ENCODE measurements at regions not wholly inside any gene's neighbourhood (a gene's known extent, or its start where the extent isn't known, plus 50 kb on each side); places are given as distances from the start of the nearest gene placed in this dataset.

DNA sequence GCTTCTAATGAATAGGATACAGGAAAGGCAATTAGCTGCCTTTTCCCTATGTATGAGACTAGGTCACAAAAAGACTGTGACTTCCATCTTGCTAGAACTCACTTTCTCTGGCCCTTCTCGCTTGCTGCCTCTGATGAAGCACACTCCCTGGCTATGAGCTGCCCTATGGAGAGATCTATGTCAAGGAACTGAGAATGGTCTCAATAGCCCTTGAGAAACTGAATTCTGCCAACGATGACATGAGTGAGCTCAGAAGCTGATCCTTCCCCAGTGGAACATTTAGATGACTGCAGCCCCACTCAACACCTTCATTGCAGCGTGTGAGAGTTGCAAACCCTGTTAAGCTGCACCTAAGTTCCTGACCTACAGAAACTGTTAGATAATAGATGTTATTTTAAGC, 309.8 kb downstream of the COG6 start:
- POLR2A ChIA-PET = no interaction called here

GRCh38 chr13:39967199-39967959, 311.9 kb downstream of the COG6 start:
- CTCF ChIA-PET = interaction anchor here (2.8 kb wide), 1 partner anchor 25 kb away, joined by 12 read pairs; no protein-coding TSS in a partner anchor

More for the DNA sequence above, 309.8 kb downstream of the COG6 start:
- H3K9me3 Mint-ChIP-seq (ENCODE audit: insufficient read depth) = peaks cover 4% of the 10 kb centered on the region
- DNase-seq (no peak), ATAC-seq (no peak)
- no peaks in the 10 kb centered on the region for H3K36me3 Mint-ChIP-seq (ENCODE audit: low read depth)
- H3K4me1 Mint-ChIP-seq (ENCODE audit: low read depth) = no peaks in the 10 kb centered on the region
- no peak overlapping the region for H3K27ac Mint-ChIP-seq
- peaks cover 9% of the 10 kb centered on the region for H3K27me3 Mint-ChIP-seq (ENCODE audit: low read depth)
- CTCF ChIA-PET = interaction anchor here (2.8 kb wide), 1 partner anchor 23 kb away, joined by 12 read pairs; no protein-coding TSS in a partner anchor
- no peak overlapping the region for H3K4me3 Mint-ChIP-seq

GRCh38 chr13:39968646-39969475, 313.4 kb downstream of the COG6 start:
- ChIA-PET CTCF (no interaction called here), POLR2A (no interaction called here)
- peaks cover 9% of the 10 kb centered on the region for H3K27me3 Mint-ChIP-seq (ENCODE audit: low read depth)
- no peaks in the 10 kb centered on the region for H3K4me1 Mint-ChIP-seq (ENCODE audit: low read depth)
- no peaks in the 10 kb centered on the region for H3K36me3 Mint-ChIP-seq (ENCODE audit: low read depth)
- peaks cover 4% of the 10 kb centered on the region for H3K9me3 Mint-ChIP-seq (ENCODE audit: insufficient read depth)
- H3K27ac Mint-ChIP-seq = no peak overlapping the region
- DNase-seq = no peak
- no peak overlapping the region for H3K4me3 Mint-ChIP-seq
- ATAC-seq = no peak

More at GRCh38 chr13:39967199-39967959, 311.9 kb downstream of the COG6 start:
- H3K36me3 Mint-ChIP-seq (ENCODE audit: low read depth) = no peaks in the 10 kb centered on the region
- no peak overlapping the region for H3K4me3 Mint-ChIP-seq
- ATAC-seq = no peak
- H3K27me3 Mint-ChIP-seq (ENCODE audit: low read depth) = peaks cover 9% of the 10 kb centered on the region
- DNase-seq = no peak
- POLR2A ChIA-PET = no interaction called here
- peaks cover 4% of the 10 kb centered on the region for H3K9me3 Mint-ChIP-seq (ENCODE audit: insufficient read depth)
- no peak overlapping the region for H3K27ac Mint-ChIP-seq
- H3K4me1 Mint-ChIP-seq (ENCODE audit: low read depth) = no peaks in the 10 kb centered on the region

DNA sequence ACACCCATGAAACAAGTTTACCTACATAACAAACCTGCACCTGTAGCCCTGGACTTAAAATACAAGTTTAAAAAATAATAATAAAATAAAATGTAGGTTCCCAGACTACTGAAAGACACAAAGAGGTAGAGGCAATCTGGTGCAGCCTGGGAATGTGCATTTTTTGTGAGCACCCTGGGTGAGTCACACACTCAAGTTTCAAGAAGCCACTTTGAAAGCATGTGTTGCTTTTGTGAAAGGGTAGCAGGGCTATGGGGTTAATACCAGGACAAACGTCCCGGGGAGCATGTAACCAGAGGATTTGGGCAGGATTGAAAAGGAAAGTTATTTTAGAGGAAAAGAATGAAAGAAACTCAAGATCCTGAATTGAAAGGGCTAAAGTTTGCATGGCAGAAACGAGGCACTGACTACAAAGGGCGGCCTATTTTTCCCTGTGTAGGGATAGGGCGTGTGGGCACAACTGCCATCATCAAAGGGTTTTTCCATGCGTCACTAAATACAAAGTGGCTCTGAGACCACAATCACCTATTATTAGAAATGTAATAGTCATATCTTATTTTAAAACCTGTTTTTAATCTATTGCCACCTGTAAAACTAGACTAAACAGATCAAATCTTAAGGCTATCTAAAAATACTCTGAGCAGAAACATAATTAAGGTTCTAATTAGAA, 314.9 kb downstream of the COG6 start:
- DNase-seq (no peak), ATAC-seq (no peak)
- Mint-ChIP-seq H3K9me3 (ENCODE audit: insufficient read depth) (peaks cover 4% of the 10 kb centered on the region), H3K36me3 (ENCODE audit: low read depth) (no peaks in the 10 kb centered on the region), H3K27me3 (ENCODE audit: low read depth) (peaks cover 12% of the 10 kb centered on the region), H3K4me3 (no peak overlapping the region), H3K4me1 (ENCODE audit: low read depth) (no peaks in the 10 kb centered on the region), H3K27ac (no peak overlapping the region)
- ChIA-PET CTCF (no interaction called here), POLR2A (no interaction called here)

DNA sequence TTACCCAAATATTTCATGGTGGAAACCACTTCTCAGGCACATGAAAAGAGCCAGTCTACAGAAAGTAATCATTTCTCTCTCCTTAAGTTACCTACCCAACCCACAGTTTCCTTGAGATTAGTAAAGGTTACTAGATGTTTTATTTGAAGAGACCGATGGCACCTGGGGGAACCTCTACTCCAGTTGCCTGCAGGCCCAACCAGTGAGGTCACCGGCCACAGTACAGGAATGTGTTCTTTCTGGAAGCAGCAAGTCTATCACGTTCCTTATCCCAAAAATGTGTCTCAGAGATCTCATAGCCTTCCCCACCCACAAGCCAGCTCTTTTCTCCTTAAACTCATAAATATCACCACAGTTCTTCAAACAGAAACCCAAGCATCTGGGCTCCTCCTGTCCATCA, 316.1 kb downstream of the COG6 start:
- ChIA-PET CTCF (no interaction called here), POLR2A (no interaction called here)
- Mint-ChIP-seq H3K9me3 (ENCODE audit: insufficient read depth) (peaks cover 4% of the 10 kb centered on the region), H3K4me3 (no peak overlapping the region), H3K27me3 (ENCODE audit: low read depth) (peaks cover 11% of the 10 kb centered on the region), H3K27ac (no peak overlapping the region), H3K36me3 (ENCODE audit: low read depth) (no peaks in the 10 kb centered on the region), H3K4me1 (ENCODE audit: low read depth) (no peaks in the 10 kb centered on the region)
- DNase-seq (no peak), ATAC-seq (no peak)

DNA sequence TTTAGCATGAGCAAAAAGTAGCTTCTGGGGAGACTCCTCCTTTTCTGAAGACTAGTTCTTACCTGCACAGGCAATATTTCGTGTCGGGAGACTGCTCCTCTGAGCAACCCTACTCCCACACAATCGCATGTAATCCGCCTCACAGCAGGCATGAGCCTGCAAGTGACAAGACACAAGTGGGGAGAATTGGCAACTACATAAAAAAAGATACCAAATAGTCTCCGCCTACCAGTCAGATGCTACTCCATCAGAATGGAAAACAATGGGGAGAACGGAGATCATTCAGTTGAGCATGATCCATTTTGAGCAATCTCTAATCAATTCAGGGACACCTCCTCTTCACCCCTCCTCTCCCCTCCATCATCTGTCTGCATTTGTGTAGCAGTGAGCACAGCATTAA, 321.0 kb downstream of the COG6 start:
- ChIA-PET CTCF (no interaction called here), POLR2A (no interaction called here)
- Mint-ChIP-seq H3K4me1 (ENCODE audit: low read depth) (no peaks in the 10 kb centered on the region), H3K27ac (no peak overlapping the region), H3K36me3 (ENCODE audit: low read depth) (no peaks in the 10 kb centered on the region), H3K9me3 (ENCODE audit: insufficient read depth) (no peaks in the 10 kb centered on the region), H3K27me3 (ENCODE audit: low read depth) (peaks cover 10% of the 10 kb centered on the region), H3K4me3 (no peak overlapping the region)
- DNase-seq (no peak), ATAC-seq (no peak)

GRCh38 chr13:39981056-39981455, 325.6 kb downstream of the COG6 start:
- ATAC-seq (no peak), DNase-seq (no peak)
- ChIA-PET CTCF (no interaction called here), POLR2A (no interaction called here)
- Mint-ChIP-seq H3K4me3 (no peak overlapping the region), H3K9me3 (ENCODE audit: insufficient read depth) (no peaks in the 10 kb centered on the region), H3K4me1 (ENCODE audit: low read depth) (no peaks in the 10 kb centered on the region), H3K27ac (no peak overlapping the region), H3K36me3 (ENCODE audit: low read depth) (no peaks in the 10 kb centered on the region), H3K27me3 (ENCODE audit: low read depth) (peaks cover 8% of the 10 kb centered on the region)

GRCh38 chr13:39982745-39983144, 327.3 kb downstream of the COG6 start:
- peaks cover 2% of the 10 kb centered on the region for H3K27me3 Mint-ChIP-seq (ENCODE audit: low read depth)
- no peak for DNase-seq
- no peaks in the 10 kb centered on the region for H3K4me1 Mint-ChIP-seq (ENCODE audit: low read depth)
- H3K4me3 Mint-ChIP-seq = no peak overlapping the region
- ChIA-PET CTCF (no interaction called here), POLR2A (no interaction called here)
- no peak for ATAC-seq
- H3K36me3 Mint-ChIP-seq (ENCODE audit: low read depth) = no peaks in the 10 kb centered on the region
- H3K9me3 Mint-ChIP-seq (ENCODE audit: insufficient read depth) = no peaks in the 10 kb centered on the region
- no peak overlapping the region for H3K27ac Mint-ChIP-seq

DNA sequence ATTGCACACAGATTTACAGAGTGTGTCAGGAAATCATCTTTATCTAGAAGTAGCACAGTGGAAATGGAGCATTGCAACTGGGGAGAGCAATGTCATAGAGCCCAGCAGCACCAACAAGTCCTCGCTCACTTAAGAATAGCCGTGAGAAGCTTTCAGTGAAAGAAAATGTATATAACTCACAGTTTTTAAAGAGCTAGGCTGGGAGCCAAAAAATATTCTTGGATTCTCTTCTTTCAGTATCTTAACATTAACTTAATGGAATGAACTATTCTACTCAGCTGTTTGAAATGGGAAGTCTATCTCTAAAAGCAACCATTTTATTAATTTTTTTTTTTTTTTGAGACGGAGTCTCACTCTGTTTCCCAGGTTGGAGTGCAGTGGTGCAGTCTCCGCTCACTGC, 329.6 kb downstream of the COG6 start:
- H3K4me1 Mint-ChIP-seq (ENCODE audit: low read depth) = no peaks in the 10 kb centered on the region
- no peak for DNase-seq
- no peaks in the 10 kb centered on the region for H3K36me3 Mint-ChIP-seq (ENCODE audit: low read depth)
- H3K27ac Mint-ChIP-seq = no peak overlapping the region
- H3K9me3 Mint-ChIP-seq (ENCODE audit: insufficient read depth) = peaks cover 5% of the 10 kb centered on the region
- no peaks in the 10 kb centered on the region for H3K27me3 Mint-ChIP-seq (ENCODE audit: low read depth)
- ATAC-seq = no peak
- H3K4me3 Mint-ChIP-seq = no peak overlapping the region
- POLR2A ChIA-PET = no interaction called here
- CTCF ChIA-PET = no interaction called here

GRCh38 chr13:39988351-39988750, 332.9 kb downstream of the COG6 start:
- POLR2A ChIA-PET = no interaction called here

DNA sequence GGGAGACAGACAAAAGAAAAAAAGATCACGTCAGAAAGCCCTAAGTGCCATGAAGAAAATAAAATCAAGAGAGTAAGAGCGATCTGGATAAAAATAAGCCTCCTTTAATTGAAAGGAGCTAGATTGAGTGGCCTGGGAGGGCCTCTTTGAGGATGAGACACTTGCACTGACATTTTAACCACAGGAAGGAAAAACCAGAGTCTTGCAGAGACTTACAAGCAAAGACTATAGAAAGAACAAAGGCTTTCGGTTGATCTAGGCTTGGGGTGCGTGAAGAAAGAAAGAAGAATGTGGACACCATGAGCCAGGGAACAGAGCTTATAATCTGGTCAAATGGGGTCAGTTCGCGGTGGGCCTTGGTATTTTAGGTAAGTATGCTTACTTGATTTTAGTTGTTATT, 342.7 kb downstream of the COG6 start:
- CTCF ChIA-PET = no interaction called here
- Mint-ChIP-seq H3K4me3 (peak overlapping the region; percentile 3), H3K9me3 (ENCODE audit: insufficient read depth) (peaks cover 11% of the 10 kb centered on the region), H3K27ac (peak overlapping the region; percentile 9), H3K36me3 (ENCODE audit: low read depth) (peaks cover 4% of the 10 kb centered on the region), H3K4me1 (ENCODE audit: low read depth) (peaks cover 19% of the 10 kb centered on the region), H3K27me3 (ENCODE audit: low read depth) (no peaks in the 10 kb centered on the region)
- POLR2A ChIA-PET = interaction anchor here (0.6 to 0.7 kb wide), 2 partner anchors 35 to 58 kb away, joined by 3 read pairs; no protein-coding TSS in a partner anchor
- DNase-seq (peak; percentile 38), ATAC-seq (peak; percentile 94)

More at GRCh38 chr13:39988351-39988750, 332.9 kb downstream of the COG6 start:
- H3K4me1 Mint-ChIP-seq (ENCODE audit: low read depth) = no peaks in the 10 kb centered on the region
- peaks cover 5% of the 10 kb centered on the region for H3K9me3 Mint-ChIP-seq (ENCODE audit: insufficient read depth)
- H3K4me3 Mint-ChIP-seq = no peak overlapping the region
- CTCF ChIA-PET = no interaction called here
- H3K36me3 Mint-ChIP-seq (ENCODE audit: low read depth) = no peaks in the 10 kb centered on the region
- no peak for ATAC-seq
- no peak overlapping the region for H3K27ac Mint-ChIP-seq
- no peak for DNase-seq
- no peaks in the 10 kb centered on the region for H3K27me3 Mint-ChIP-seq (ENCODE audit: low read depth)

- no peak overlapping the region for H3K4me3 Mint-ChIP-seq
- CTCF ChIA-PET = no interaction called here
- DNase-seq (no peak), ATAC-seq (no peak)
- H3K9me3 Mint-ChIP-seq (ENCODE audit: insufficient read depth) = peaks cover 16% of the 10 kb centered on the region
- POLR2A ChIA-PET = no interaction called here
- no peaks in the 10 kb centered on the region for H3K27me3 Mint-ChIP-seq (ENCODE audit: low read depth)
- H3K4me1 Mint-ChIP-seq (ENCODE audit: low read depth) = peaks cover 17% of the 10 kb centered on the region
- no peak overlapping the region for H3K27ac Mint-ChIP-seq
- peaks cover 4% of the 10 kb centered on the region for H3K36me3 Mint-ChIP-seq (ENCODE audit: low read depth)
Measured at GRCh38 chr13:40002016-40002415, 346.6 kb downstream of the COG6 start.
